Mesendoderm (in vitro differentiated cells): ENCODE measurements at regions not wholly inside any gene's neighbourhood (a gene's known extent, or its start where the extent isn't known, plus 50 kb on each side); places are given as distances from the start of the nearest gene placed in this dataset.
"Not testable (repeated sequence)": the region's sequence is repeated elsewhere in the genome, so short reads cannot be mapped to it uniquely, and the experiment has no call there.

Experiments used
- DNase-seq: peaks from one replicate; pipeline ENCODE4 v3.0.0; 2013
- H2AK5ac ChIP-seq: 2 replicates; pipeline ENCODE4 v1.6.1; 2013; ENCODE audit warnings: low read length, inconsistent platforms
- H2BK120ac ChIP-seq: 2 replicates; pipeline ENCODE4 v1.6.1; 2013; ENCODE audit warnings: low read depth, mild to moderate bottlenecking, low read length, moderate library complexity, mixed read lengths
- H2BK15ac ChIP-seq: replicated peaks from 2 replicates; pipeline ENCODE4 v1.6.1; 2013; ENCODE audit warnings: low read depth, mild to moderate bottlenecking, moderate library complexity
- H2BK5ac ChIP-seq: 2 replicates; pipeline ENCODE4 v1.6.1; 2013; ENCODE audit warnings: low read length, inconsistent platforms
- H3K18ac ChIP-seq: 2 replicates; pipeline ENCODE4 v1.6.1; 2013; ENCODE audit warnings: mild to moderate bottlenecking, low read length, mixed read lengths
- H3K23ac ChIP-seq: one replicate; pipeline ENCODE4 v1.6.1; 2013; ENCODE audit warnings: low read length
- H3K27ac ChIP-seq: 2 replicates; pipeline ENCODE4 v1.5.1; 2013; ENCODE audit warnings: low read depth, mild to moderate bottlenecking, inconsistent platforms, low read length, moderate library complexity
- H3K27me3 ChIP-seq: 2 replicates; pipeline ENCODE4 v1.6.1; 2013; ENCODE audit warnings: low read length, control low read depth, mild to moderate bottlenecking, inconsistent platforms; ENCODE audit not compliant: insufficient read depth, poor library complexity
- H3K36me3 ChIP-seq: 2 replicates; pipeline ENCODE4 v1.6.1; 2013; ENCODE audit warnings: low read length, inconsistent platforms; ENCODE audit not compliant: control insufficient read depth, insufficient read depth
- H3K4ac ChIP-seq: one replicate; pipeline ENCODE4 v1.6.1; 2013; ENCODE audit warnings: low read depth, mild to moderate bottlenecking, low read length, moderate library complexity
- H3K4me1 ChIP-seq: 2 replicates; pipeline ENCODE4 v1.6.1; 2013; ENCODE audit warnings: low read depth, low read length, inconsistent platforms; ENCODE audit not compliant: control insufficient read depth
- H3K4me2 ChIP-seq: 2 replicates; pipeline ENCODE4 v1.6.1; 2013; ENCODE audit warnings: low read length
- H3K4me3 ChIP-seq: 2 replicates; pipeline ENCODE4 v1.5.1; 2013; ENCODE audit warnings: mild to moderate bottlenecking, low read length
- H3K56ac ChIP-seq: one replicate; pipeline ENCODE4 v1.6.1; 2013; ENCODE audit warnings: low read length
- H3K79me1 ChIP-seq: 2 replicates; pipeline ENCODE4 v1.6.1; 2013; ENCODE audit warnings: low read length, inconsistent platforms
- H3K79me2 ChIP-seq: 2 replicates; pipeline ENCODE4 v1.6.1; 2013; ENCODE audit warnings: mild to moderate bottlenecking, low read length; ENCODE audit not compliant: control insufficient read depth, insufficient read depth
- H3K9ac ChIP-seq: 2 replicates; pipeline ENCODE4 v1.6.1; 2013; ENCODE audit warnings: low read length, inconsistent platforms
- H4K5ac ChIP-seq: one replicate; pipeline ENCODE4 v1.6.1; 2013; ENCODE audit warnings: low read length
- H4K8ac ChIP-seq: one replicate; pipeline ENCODE4 v1.6.1; 2013; ENCODE audit warnings: low read depth, mild to moderate bottlenecking, control low read depth, low read length, moderate library complexity
- WGBS: extraction: QIAGEN DNeasy Blood & Tissue Kit; methylation state at CpG from one replicate; pipeline ENCODE4 v1.1.7; 2013; ENCODE audit warnings: low lambda C conversion rate, missing lambda C conversion rate; ENCODE audit not compliant: insufficient coverage; ENCODE audit errors: extremely low coverage; 5-methylcytosine and 5-hydroxymethylcytosine counted together

GRCh38 chr1:191519519-191519918 is 638.7 kb upstream of the RGS18 start:
- no peak overlapping the region for H3K56ac ChIP-seq
- H2BK5ac ChIP-seq: no peak overlapping the region
- no peak overlapping the region for H3K23ac ChIP-seq
- H3K79me2 ChIP-seq: no peaks in the 10 kb centered on the region
- no peaks in the 10 kb centered on the region for H3K36me3 ChIP-seq
- H3K4me1 ChIP-seq: no peaks in the 10 kb centered on the region
- no peak overlapping the region for H4K8ac ChIP-seq
- no peak overlapping the region for H2BK15ac ChIP-seq
- H3K4me2 ChIP-seq: no peak overlapping the region
- H3K4me3 ChIP-seq: no peak overlapping the region
- H2AK5ac ChIP-seq: no peak overlapping the region
- no peak overlapping the region for H3K9ac ChIP-seq
- H3K79me1 ChIP-seq: no peaks in the 10 kb centered on the region
- H4K5ac ChIP-seq: no peak overlapping the region
- no peak for DNase-seq
- H3K27me3 ChIP-seq: no peaks in the 10 kb centered on the region
- H3K4ac ChIP-seq: no peak overlapping the region
- no peak overlapping the region for H3K27ac ChIP-seq
- no peak overlapping the region for H3K18ac ChIP-seq
- no peak overlapping the region for H2BK120ac ChIP-seq

GRCh38 chr1:191520345-191520744 is 637.9 kb upstream of the RGS18 start:
- DNase-seq: no peak
- no peaks in the 10 kb centered on the region for H3K36me3 ChIP-seq
- no peak overlapping the region for H3K18ac ChIP-seq
- H3K4me3 ChIP-seq: no peak overlapping the region
- H2BK5ac ChIP-seq: no peak overlapping the region
- no peak overlapping the region for H4K5ac ChIP-seq
- no peak overlapping the region for H3K27ac ChIP-seq
- no peaks in the 10 kb centered on the region for H3K79me2 ChIP-seq
- no peak overlapping the region for H3K23ac ChIP-seq
- no peaks in the 10 kb centered on the region for H3K79me1 ChIP-seq
- no CpG with 5 or more reads among the region's 3 CpGs for WGBS
- no peaks in the 10 kb centered on the region for H3K27me3 ChIP-seq
- no peak overlapping the region for H2AK5ac ChIP-seq
- no peak overlapping the region for H3K4me2 ChIP-seq
- H2BK15ac ChIP-seq: no peak overlapping the region
- no peak overlapping the region for H3K4ac ChIP-seq
- H3K4me1 ChIP-seq: no peaks in the 10 kb centered on the region
- no peak overlapping the region for H4K8ac ChIP-seq
- H2BK120ac ChIP-seq: no peak overlapping the region
- H3K56ac ChIP-seq: no peak overlapping the region
- H3K9ac ChIP-seq: no peak overlapping the region

GRCh38 chr1:191525944-191526343 is 632.3 kb upstream of the RGS18 start:
- H3K4ac ChIP-seq, H2BK5ac ChIP-seq, H3K9ac ChIP-seq, H3K18ac ChIP-seq, H3K79me1 ChIP-seq, H3K79me2 ChIP-seq, H3K36me3 ChIP-seq, H4K5ac ChIP-seq, H2BK120ac ChIP-seq, H3K23ac ChIP-seq, H3K4me3 ChIP-seq, H3K56ac ChIP-seq, H3K4me1 ChIP-seq, H3K4me2 ChIP-seq, H2BK15ac ChIP-seq, H2AK5ac ChIP-seq, DNase-seq, H3K27ac ChIP-seq, H3K27me3 ChIP-seq, H4K8ac ChIP-seq: not testable (repeated sequence)
- WGBS: no CpG with 5 or more reads among the region's 5 CpGs

GRCh38 chr1:191528275-191528674 is 630.0 kb upstream of the RGS18 start:
- Histone ChIP-seq H4K8ac (no peak overlapping the region), H3K23ac (no peak overlapping the region), H3K79me1 (no peaks in the 10 kb centered on the region), H2BK5ac (no peak overlapping the region), H3K27ac (no peak overlapping the region), H3K9ac (no peak overlapping the region), H2AK5ac (no peak overlapping the region), H2BK120ac (no peak overlapping the region), H3K79me2 (no peaks in the 10 kb centered on the region), H3K56ac (no peak overlapping the region), H4K5ac (no peak overlapping the region), H3K4me2 (no peak overlapping the region), H3K18ac (no peak overlapping the region), H3K4ac (no peak overlapping the region), H3K4me1 (no peaks in the 10 kb centered on the region), H2BK15ac (no peak overlapping the region), H3K36me3 (no peaks in the 10 kb centered on the region), H3K4me3 (no peak overlapping the region), H3K27me3 (no peaks in the 10 kb centered on the region)
- WGBS: no CpG with 5 or more reads among the region's 6 CpGs
- DNase-seq: no peak

GRCh38 chr1:191530928-191531327 is 627.3 kb upstream of the RGS18 start:
- Histone ChIP-seq H4K5ac (no peak overlapping the region), H3K23ac (no peak overlapping the region), H3K79me2 (no peaks in the 10 kb centered on the region), H3K36me3 (no peaks in the 10 kb centered on the region), H3K27me3 (no peaks in the 10 kb centered on the region), H3K27ac (no peak overlapping the region), H3K4me2 (no peak overlapping the region), H3K79me1 (no peaks in the 10 kb centered on the region), H2AK5ac (no peak overlapping the region), H3K9ac (no peak overlapping the region), H3K4me1 (no peaks in the 10 kb centered on the region), H2BK5ac (no peak overlapping the region), H3K18ac (no peak overlapping the region), H3K4me3 (no peak overlapping the region), H4K8ac (no peak overlapping the region), H2BK120ac (no peak overlapping the region), H3K56ac (no peak overlapping the region), H3K4ac (no peak overlapping the region), H2BK15ac (no peak overlapping the region)
- no peak for DNase-seq

GRCh38 chr1:191533254-191533653 is 625.0 kb upstream of the RGS18 start:
- H3K79me2 ChIP-seq: no peaks in the 10 kb centered on the region
- no peak overlapping the region for H2BK5ac ChIP-seq
- H4K5ac ChIP-seq: no peak overlapping the region
- no peaks in the 10 kb centered on the region for H3K27me3 ChIP-seq
- H3K79me1 ChIP-seq: no peaks in the 10 kb centered on the region
- no CpG with 5 or more reads among the region's 5 CpGs for WGBS
- no peak overlapping the region for H3K27ac ChIP-seq
- H2BK15ac ChIP-seq: no peak overlapping the region
- no peak overlapping the region for H3K9ac ChIP-seq
- H3K23ac ChIP-seq: no peak overlapping the region
- no peak overlapping the region for H3K4ac ChIP-seq
- H3K4me3 ChIP-seq: no peak overlapping the region
- H3K36me3 ChIP-seq: no peaks in the 10 kb centered on the region
- no peak overlapping the region for H4K8ac ChIP-seq
- H3K4me2 ChIP-seq: no peak overlapping the region
- H2AK5ac ChIP-seq: no peak overlapping the region
- no peaks in the 10 kb centered on the region for H3K4me1 ChIP-seq
- H3K18ac ChIP-seq: no peak overlapping the region
- no peak for DNase-seq
- H3K56ac ChIP-seq: no peak overlapping the region
- H2BK120ac ChIP-seq: no peak overlapping the region
